GM21423 (cell line): ENCODE measurements at regions not wholly inside any gene's neighbourhood (a gene's known extent, or its start where the extent isn't known, plus 50 kb on each side); places are given as distances from the start of the nearest gene placed in this dataset.

Experiments used
- ATAC-seq: cut with Tn5 transposase; IDR thresholded peaks from one replicate; pipeline ENCODE4 v1.9.1; 2021; ENCODE audit warnings: mild to moderate bottlenecking, moderate library complexity; ENCODE audit not compliant: unreplicated experiment

DNA sequence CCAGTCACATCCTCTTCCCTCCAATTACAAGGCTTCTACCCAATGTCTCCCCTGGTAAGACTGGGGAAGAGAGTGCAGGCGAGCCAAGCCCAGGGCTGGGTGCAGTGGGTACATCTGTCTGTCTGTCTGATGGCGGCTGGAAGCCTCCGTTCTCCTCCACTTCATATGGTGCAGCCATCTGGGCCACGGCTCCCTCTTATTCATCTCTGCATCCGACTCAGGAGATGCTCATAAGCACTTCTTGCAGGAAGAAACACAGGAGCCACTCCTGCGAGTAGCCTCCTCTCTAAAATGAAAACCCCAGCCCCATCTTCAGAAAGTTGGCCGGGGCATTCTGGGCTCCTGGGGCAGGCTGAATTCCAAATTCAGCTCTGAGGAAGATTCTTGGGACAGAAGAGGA, 67.5 kb upstream of the SLC6A6 start:
- ATAC-seq = no peak

DNA sequence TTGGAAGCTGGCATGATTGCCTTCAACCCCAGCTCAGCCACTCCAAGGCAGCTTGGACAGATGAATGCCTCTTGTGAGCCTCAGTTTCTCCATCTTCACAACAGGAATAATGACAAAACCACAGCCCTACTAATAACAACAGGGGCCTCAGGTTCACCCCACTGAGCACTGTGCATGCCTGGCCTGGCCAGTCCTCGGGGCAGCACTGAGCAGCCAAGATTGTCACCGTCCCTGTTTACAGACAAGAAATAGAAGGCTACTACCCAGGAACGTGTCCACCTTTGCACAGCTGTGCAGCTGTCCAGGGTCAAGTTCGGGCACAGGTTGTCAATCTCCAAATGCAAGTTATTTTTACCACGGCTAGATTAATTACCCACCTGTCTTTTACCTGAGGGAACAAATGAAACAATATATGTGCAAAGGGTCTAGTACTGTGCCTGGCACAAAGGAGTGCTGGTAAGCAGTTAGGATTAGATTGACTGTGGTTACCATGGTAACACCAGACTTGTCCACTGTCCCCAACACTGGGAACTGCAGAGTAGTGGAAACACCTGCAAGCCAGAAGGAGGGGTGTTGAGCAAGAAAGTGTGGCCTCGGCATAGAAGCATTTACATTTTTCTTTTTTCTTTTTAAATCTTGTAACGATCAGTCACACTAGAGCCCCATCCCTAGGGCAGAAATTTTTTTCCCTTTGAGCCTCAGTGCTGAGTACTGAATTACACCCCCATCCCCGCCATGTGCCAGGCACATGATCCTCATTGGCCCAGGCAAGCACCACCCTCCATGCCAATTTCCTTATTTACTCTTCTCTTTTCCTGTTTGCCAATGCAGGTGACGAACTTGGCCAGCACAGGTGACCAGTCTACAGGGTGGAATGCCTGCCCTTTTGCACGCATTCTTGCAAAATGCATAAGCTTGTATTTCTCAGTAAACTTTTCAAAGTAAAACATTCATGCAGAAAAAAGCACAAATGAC, 66.3 kb upstream of the SLC6A6 start:
- ATAC-seq = no peak

DNA sequence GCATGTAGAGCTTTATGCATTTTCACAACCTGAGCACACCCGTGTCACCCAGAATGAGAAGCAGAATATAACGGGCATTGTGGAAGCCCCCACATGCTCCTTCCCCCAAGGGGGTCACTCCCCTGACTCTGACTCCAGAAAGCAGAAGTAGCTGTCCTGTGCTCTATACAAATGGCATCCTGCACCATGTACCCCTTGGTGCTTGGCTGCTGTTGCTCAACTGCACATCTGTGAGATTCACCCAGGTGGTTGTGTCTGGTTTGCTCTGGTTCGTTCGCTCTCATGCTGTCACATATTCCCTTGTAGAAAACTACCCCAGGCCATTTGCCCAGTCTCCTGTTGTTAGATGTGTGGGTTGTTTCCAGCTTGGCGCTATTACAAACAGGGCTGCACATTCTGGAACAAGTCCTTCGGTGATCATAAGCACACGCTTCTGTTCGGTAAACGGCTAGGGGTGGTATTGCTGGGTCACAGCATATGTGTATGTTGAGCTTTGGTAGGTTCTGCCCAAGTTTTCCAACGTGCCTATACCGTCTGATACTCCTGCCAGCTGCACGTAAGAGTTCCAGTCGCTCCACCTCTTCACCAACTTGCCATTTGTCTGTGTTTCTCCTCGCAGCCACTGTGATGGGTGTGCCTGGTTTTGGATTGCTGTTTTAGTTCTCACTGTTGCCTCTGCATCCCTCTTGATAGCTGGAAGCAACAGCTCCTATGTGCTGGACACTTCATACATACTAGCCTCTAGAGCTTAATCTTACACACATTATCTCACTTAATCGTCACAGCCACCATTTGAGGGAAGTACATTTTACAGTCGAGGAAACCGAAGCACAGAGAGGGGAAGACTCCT, 65.4 kb upstream of the SLC6A6 start:
- no peak for ATAC-seq

DNA sequence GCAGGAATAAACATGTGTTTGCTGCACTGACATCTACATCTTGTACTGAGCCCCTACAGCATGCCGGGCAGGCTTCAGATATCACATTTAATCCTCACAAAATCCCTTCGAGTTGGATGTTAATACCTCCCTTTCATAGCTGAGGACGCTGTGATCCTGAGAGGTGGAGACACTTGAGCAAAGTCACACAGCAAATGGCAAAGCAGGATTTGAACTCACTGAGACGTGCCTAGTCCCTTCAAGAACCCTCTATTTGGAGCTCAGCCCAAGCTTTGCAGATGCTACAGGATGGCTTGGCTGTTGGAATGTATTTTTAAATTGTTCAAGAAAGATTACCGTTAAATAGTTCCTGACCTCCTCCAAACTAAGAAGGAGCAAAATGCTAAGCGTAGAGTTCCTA, 64.6 kb upstream of the SLC6A6 start:
- no peak for ATAC-seq

DNA sequence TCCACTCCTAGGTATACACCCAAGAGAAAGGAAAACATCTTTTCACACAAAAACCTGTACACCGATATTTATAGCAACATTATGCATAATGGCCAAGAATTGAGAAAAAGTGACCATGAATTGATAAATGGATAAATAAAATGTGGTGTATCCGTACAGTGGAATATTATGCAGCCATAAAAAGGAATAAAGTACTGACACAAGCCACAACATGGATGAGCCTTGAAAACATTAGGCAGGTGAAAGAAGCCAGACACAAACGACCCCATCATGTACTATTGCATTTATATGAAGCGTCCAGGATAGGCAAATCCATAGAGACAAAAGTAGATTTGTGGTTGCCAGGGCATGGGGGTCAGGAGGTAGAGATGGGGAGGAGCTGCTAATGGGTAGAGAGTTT, 64.2 kb upstream of the SLC6A6 start:
- ATAC-seq = no peak

DNA sequence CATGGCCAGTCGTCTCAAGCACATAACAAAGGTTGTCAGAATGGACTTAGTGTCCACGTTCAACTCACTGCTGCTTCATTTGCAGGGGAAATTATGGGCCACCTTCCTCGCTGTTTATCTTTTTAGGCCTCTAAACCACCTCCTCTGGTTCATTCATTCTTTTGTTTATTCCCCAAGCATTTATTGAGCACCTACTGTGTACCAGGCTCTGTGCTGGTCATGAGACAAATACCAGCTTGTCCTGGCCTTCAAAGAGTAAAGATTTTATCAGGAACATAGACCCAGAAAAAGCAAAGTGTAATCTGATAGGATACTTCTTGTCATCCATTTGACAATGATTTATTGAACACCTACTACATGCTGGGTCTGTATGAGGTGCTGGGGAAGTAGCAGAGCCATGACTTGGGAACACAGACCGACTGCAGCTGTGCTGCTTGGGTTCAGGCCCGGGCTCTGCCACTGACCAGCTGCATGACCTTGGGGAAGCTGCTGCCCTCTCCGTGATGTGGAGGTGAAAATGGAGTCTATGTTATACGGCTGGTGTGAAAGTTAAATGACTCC, 63.4 kb upstream of the SLC6A6 start:
- no peak for ATAC-seq

DNA sequence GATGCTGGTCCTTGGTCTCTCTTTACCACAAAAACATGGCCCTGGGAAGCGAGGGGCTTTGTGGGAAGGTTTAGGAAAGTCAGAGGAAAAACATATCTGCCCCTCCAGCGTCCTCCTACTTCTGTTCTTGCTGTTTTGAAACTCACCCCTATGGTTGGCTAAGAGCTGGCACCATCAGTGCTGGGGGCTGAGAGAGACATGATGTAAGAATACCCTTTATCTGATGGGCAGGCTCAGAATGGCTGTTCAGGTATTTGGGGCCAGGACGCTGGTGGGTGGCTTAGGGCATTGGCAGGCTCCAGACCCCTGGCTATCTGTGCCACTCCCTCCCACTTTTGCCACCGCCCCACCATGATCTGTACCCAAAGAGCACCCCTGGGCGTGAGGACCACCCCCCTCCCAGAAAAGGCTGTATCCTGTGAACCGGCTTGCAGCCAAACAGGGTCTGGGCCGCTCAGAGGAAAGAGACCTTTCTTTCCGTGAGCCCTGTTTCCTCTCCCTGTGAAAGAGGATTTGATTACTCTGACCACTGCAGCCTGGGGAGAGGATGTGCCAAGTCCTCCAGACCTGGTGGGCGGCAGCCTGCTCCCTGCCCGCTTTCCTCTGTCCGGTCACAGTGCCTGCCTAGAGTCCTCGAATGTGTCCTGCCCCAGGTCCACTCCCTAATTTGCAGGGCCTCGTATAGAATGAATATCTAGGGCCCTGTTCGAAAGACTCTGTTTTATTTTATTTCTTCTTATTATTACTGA, 61.3 kb upstream of the SLC6A6 start:
- no peak for ATAC-seq

DNA sequence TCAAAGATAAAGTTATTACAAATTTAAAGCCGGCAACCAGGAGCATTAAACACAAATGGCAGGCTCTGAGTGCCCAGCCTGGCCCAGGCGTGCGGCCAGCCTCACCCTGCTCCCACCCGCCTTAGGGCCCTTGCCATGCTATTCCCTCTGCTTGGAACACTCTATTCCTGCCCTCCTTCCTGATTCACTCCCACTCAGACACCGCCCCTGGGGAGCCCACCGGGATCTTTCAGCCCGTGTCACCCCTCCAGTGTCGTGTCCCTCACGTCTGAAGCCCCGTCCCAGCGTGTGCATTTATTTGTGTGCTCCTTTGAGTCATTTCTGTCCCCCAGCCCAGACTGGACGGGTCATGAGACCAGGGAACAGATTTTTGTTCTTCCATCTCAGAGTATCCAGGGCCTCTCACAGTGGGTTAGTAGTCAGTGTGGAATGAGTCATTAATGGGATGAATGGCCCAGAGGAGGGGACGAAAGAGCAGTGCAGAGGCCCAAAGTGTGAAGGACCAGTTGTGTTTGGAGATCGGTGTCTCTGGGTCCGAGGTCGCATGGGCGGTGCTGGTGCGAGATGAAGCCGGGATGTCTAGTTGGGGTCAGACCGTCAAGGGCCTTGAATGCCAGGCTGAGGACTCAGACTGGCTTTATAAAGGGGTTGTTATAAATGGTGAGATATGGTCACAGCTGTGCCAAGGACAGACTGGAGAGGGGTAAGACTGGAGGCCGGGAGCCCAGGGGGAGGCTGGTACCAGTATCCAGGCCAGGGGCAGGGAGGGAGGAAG, 58.9 kb upstream of the SLC6A6 start:
- ATAC-seq = no peak

DNA sequence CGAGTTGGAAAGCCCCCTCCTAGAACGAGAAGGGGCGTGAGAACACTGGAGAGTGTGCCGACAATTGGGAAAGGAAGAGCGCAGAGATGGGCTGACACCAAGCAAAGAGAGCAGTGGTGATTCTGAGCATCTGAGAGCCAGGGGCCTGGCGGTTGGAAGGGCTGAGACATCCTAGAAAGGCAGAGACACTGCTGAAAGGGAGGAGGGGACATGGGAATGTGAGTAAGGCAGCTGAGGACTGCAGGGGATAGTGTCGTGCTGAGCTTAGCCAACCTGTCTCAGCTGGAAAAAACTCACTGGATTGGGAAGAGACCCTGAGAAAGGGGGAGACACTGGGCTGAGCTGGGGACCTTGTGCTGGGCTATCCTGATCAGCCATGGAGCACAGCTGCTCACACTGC, 58.1 kb upstream of the SLC6A6 start:
- no peak for ATAC-seq

DNA sequence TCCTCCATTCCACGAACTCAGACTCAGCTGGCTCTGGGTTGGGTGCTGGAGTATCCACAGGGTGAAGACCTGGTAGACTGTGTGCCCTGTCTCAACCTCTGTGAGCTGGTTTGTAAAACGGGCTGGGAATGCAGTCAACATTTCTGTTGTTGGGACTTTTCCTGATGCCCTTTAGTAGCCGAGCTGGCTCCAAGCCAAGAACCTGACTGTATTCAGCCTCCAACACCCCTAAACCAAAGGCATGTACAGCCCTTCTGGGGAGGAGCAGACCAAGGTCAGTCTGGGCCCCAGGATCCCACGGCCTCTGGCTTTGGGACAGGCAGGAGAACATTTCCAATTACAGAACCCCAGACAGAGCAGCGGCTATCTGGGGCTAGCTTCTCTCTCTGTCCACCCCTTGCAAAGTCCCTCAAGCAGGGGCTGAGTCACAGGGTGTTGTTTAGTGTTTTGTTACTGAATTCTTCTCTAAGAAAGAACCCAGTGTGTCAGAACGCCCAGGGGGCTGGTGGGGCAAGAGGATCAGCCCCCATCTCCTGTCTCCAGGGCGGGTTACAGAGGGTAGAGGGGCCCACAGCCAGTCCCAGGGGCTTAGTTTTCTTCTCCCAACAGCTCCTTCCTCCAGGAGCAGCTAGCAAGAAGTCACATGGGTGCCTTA, 56.8 kb upstream of the SLC6A6 start:
- no peak for ATAC-seq

DNA sequence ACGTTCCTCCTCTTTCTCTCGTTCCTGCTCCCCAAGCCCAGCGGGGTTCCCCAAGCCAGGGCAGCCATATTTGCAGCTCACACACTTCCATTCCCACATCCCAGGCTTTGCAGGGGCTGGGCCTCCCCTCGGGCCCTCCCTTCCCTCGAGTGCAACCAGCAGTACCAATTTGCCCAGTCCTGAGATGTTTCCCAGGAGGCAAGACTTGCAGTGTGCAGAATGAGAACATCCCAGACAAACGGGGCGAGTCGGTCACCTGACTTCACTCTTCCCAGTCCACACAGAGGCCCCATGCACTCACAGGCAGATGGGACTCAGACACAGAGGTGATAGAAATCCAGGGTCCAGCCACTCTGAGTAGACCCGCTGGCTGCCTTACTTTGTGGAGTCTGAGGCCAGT, 56.2 kb upstream of the SLC6A6 start:
- ATAC-seq = no peak

DNA sequence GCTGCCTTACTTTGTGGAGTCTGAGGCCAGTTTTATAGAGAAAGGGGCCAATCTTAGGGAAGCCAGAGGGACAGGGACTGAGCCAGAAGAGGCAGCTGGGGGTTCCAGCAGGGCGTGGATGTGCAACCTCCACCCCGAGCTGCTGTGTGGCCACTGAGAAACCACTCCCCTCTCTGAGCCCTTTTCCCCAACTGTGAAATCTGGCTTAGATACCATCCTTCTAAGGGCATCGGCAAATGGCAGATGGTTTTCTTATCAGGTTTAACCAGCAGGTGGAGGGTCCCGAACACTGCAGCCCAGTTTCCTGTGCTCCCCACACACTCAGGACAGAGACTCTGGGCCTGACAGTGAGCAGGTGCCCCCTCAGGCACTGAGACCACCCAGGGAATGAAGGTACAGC, 55.8 kb upstream of the SLC6A6 start:
- ATAC-seq = no peak

DNA sequence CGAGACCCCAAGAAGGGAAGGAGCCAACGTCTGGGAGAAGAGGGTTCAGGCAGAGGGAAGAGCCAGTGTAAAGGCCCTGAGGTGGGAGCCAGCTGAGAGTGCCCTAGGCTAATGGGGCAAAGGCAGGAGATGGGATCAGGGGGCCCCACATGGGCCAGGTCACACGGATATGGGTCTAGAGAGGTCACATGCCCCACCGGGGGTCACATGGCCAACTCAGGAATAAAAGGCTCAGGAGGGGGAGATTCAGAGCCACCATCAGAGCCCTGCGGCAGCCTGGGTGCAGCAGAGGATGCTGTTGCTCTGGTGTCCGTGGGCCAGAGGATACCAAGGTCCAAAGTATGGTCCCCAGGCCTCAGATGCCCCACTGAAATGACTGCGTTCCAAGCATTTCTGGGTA, 55.3 kb upstream of the SLC6A6 start:
- ATAC-seq = no peak

DNA sequence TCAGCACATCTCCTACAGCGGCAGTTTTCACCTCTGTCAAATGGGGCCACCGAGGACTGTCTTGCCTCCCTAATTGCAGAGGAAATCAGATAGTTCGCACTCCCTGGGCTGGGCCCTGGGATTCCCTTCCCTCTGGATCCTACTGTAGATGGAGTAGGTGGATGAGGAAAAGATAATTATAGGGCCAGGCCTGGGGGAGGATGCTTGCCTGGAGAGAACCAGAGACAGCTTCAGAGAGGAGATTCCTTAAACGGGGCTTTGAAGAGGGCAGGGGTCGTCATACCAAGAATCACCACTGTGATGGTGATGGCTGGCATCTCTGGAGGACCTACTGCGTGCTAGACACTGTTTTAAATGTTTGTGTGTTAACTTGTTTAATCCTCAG, 50.8 kb upstream of the SLC6A6 start:
- ATAC-seq = no peak

DNA sequence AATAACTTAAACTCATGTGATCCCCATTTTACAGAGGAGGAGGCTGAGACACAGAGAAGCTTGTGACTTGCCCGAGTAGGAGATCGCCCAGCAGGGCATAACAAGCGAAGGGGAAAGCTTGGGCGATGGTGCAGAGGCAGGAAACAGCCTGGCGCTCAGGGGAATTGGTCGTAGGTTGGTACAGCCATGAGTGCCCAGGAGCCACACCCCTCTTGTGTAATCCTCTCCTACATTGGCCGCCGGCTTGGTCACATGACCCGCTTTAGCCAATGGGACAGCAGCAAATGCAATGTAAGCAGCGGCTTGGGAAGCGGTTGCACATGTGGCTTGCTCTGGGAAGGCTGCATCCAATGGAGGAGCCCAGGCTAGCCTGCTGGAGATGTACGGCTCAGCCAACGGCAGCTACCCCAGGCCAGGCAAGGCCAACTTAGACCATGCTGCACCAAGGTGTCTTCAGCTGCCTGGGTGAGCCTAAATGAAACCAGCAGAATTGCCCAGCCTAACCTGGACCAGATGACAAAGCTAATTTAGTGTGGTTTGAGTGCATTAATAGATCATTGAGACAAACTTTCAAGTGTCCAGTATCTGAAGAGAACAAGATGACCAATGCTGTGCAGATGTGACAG, 50.3 kb upstream of the SLC6A6 start:
- ATAC-seq = no peak
